ENCODE measurements at regions not wholly inside any gene's neighbourhood (a gene's known extent, or its start where the extent isn't known, plus 50 kb on each side); places are given as distances from the start of the nearest gene placed in this dataset.

- DNase-seq (ENCODE audit: low spot score) (no peak), FAIRE-seq (no peak), ATAC-seq (no peak)
- H4K20me1 ChIP-seq (ENCODE audit: insufficient read depth, low read length), result no peaks in the 10 kb centered on the region
- in situ Hi-C loops (cut with HindIII; ENCODE audit: extremely low pct_ligation_motif_present, low pct_unique_long_range_greater_than_20kb) (loop anchor here (25.0 kb wide), 1 partner anchor 100 kb away; no protein-coding TSS in a partner anchor), intact Hi-C loops (cut with micrococcal nuclease; ENCODE audit: unreplicated experiment) (no loop called here)
- H3K79me2 ChIP-seq (ENCODE audit: insufficient read depth, low read length), result no peaks in the 10 kb centered on the region
- no peak overlapping the region for H3K4me3 ChIP-seq (replicated peaks in 1 of 3; ENCODE audit: insufficient read depth in 1 of 3, low read depth in 2 of 3, low read length in 3 of 3)
- CTCF ChIA-PET (ENCODE audit: low intra/inter-chr PET ratio, low total read pairs), result no interaction called here
- POLR2A ChIA-PET, result no interaction called here
- 0% methylated on average over 2 of the region's 2 CpGs for WGBS (ENCODE audit: low lambda C conversion rate)
- peaks cover 78% of the 10 kb centered on the region for H3K9me3 ChIP-seq (ENCODE audit: low read length)
- no peak overlapping the region for H2AFZ ChIP-seq (ENCODE audit: low read length)
- H3K4me2 ChIP-seq (ENCODE audit: low read depth, low read length), result no peak overlapping the region
- H3K4me1 ChIP-seq (ENCODE audit: insufficient read depth, low read length), result no peaks in the 10 kb centered on the region
- TF ChIP-seq ZNF282 (IDR thresholded peaks at IDR 0.05; ENCODE audit: partially characterized antibody) (no peak), RCOR2 (CRISPR knock-in tag; IDR thresholded peaks at IDR 0.05) (no peak), ZNF205 (CRISPR knock-in tag; IDR thresholded peaks at IDR 0.05) (no peak), NFKBIZ (CRISPR knock-in tag; IDR thresholded peaks at IDR 0.05) (no peak), ZNF816 (CRISPR knock-in tag; IDR thresholded peaks at IDR 0.05; ENCODE audit: borderline replicate concordance) (no peak), ZBTB38 (CRISPR knock-in tag; IDR thresholded peaks at IDR 0.05) (no peak), ZNF20 (CRISPR knock-in tag; IDR thresholded peaks at IDR 0.05) (no peak), MEIS2 (CRISPR knock-in tag; IDR thresholded peaks at IDR 0.05) (no peak), ZNF629 (CRISPR knock-in tag; conservative IDR thresholded peaks at IDR 0.05) (no peak), SOX5 (CRISPR knock-in tag; IDR thresholded peaks at IDR 0.05; ENCODE audit: borderline replicate concordance) (no peak), ZNF781 (CRISPR knock-in tag; IDR thresholded peaks at IDR 0.05; ENCODE audit: borderline replicate concordance, not compliant biosample characterization) (no peak), MXD3 (CRISPR knock-in tag; IDR thresholded peaks at IDR 0.05) (no peak), KDM1A (CRISPR knock-in tag; IDR thresholded peaks at IDR 0.05) (no peak), JUNB (CRISPR knock-in tag; IDR thresholded peaks at IDR 0.05; ENCODE audit: borderline replicate concordance) (no peak)
- H3K27me3 ChIP-seq (ENCODE audit: control insufficient read depth in 1 of 2, insufficient read depth in 2 of 2, low read length in 2 of 2), result no peaks in the 10 kb centered on the region
- H3K36me3 ChIP-seq (replicated peaks in 1 of 2; ENCODE audit: control insufficient read depth in 1 of 2, insufficient read depth in 2 of 2, low read length in 2 of 2), result no peaks in the 10 kb centered on the region
- H3K27ac ChIP-seq (ENCODE audit: extremely low read length, insufficient read depth, low read length), result no peak overlapping the region
- no peak overlapping the region for H3K9ac ChIP-seq (ENCODE audit: insufficient read depth, low read depth, low read length)
- no TSS peak for BruUV-seq (replicated peaks)
Measured at GRCh38 chr9:24712206-24712605, 166.5 kb upstream of the IZUMO3 start.

Measured in HepG2 (cell line).